ENCODE measurements at regions not wholly inside any gene's neighbourhood (a gene's known extent, or its start where the extent isn't known, plus 50 kb on each side); places are given as distances from the start of the nearest gene placed in this dataset.
A peak's percentile ranks its signal among the peaks of the same experiment; 100 is the strongest.

DNA sequence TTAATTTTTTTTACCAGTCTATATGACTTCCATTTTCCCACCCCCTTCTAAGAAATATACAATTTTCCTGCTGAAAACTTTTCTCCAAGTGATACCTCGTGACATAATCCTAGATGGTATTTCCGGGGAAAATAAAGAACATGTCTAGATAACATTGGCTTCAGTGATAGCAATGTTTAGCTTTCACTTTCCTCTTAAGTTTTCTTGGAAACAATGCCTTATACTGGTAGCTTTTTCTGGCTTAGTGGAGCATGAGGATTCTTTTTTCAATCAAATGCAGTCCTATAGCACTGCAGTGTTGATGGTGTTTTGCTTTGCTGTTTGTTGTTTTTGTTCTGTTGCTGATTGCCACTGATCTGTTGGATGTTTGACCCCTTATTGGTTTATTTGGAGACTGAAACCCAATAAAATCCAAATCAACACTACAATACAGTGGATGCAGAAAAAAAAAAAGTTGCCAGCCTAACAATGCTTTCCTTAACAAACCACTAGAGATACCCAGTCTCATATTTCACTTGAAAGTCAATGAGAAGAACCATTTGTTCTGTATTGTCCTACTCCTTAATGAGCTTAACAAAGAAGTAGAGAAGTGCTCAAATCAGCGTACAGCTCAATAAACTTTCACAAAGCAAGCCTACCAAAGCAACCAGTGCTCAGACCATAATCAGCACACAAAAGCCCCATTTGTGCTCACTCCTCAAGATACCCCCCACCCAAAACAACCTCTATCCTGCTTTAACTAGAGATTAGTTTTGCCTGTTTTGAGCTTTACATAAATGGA lies 74.2 kb upstream of the GRAMD2B start:
- DNase-seq, result no peak
- H3K4me1 ChIP-seq, result peaks cover 6% of the 10 kb centered on the region; the same call in 1 of the 2 replicates
- H3K9me3 ChIP-seq, result no peaks in the 10 kb centered on the region
- H3K27me3 ChIP-seq, result no peaks in the 10 kb centered on the region
- no peaks in the 10 kb centered on the region for H3K36me3 ChIP-seq
- H3K4me3 ChIP-seq (ENCODE audit: low read depth, low read length), result no peak overlapping the region
- TF ChIP-seq, protein P1, sequence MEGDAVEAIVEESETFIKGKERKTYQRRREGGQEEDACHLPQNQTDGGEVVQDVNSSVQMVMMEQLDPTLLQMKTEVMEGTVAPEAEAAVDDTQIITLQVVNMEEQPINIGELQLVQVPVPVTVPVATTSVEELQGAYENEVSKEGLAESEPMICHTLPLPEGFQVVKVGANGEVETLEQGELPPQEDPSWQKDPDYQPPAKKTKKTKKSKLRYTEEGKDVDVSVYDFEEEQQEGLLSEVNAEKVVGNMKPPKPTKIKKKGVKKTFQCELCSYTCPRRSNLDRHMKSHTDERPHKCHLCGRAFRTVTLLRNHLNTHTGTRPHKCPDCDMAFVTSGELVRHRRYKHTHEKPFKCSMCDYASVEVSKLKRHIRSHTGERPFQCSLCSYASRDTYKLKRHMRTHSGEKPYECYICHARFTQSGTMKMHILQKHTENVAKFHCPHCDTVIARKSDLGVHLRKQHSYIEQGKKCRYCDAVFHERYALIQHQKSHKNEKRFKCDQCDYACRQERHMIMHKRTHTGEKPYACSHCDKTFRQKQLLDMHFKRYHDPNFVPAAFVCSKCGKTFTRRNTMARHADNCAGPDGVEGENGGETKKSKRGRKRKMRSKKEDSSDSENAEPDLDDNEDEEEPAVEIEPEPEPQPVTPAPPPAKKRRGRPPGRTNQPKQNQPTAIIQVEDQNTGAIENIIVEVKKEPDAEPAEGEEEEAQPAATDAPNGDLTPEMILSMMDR (IDR thresholded peaks at IDR 0.05; ENCODE audit: low read depth, low read length), result no peak

- TF ChIP-seq, protein P1 (IDR thresholded peaks at IDR 0.05; ENCODE audit: low read depth, low read length), result no peak
Measured at GRCh38 chr5:126351153-126351552, 72.1 kb upstream of the GRAMD2B start.

DNA sequence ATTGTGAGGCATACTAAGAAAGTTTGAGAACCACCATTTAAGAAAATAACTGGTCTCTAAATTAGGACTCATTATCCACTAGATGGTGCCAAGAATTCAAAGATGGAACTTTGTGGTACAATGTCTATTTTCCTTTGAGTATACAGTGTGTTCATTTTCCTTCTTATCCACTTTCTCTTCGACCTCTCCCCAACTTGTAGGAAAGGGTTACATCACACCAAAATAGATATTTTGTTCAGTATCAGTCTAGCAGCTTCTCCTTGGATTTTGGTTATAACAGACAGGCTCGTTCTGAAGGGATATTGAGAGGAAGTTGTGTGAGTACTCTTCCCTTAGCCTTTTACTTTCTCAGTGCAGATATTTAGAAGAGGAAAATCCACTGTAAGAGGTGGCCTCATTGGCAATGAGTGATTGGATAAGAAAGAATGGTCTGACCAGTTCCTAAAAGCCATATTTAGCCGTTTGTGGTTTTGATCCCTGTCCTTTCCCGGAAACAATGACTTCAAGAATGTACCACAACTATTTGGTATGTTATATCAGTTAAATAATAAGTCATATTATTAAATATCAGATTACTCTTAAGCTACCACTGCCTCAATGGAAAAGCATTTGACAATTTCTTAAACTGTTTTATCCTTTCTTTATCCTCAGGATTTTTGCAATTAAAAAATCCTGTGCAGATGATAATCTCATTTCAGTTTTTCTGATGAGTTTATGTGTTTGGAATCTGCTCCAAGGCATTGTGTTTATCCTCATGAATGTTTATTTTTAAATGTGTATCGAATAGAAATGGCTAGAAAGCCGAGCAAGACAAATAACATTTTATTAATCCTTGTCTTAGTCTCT lies 69.0 kb upstream of the GRAMD2B start:
- H3K4me1 ChIP-seq, result no peaks in the 10 kb centered on the region
- H3K27me3 ChIP-seq, result no peaks in the 10 kb centered on the region
- no peaks in the 10 kb centered on the region for H3K36me3 ChIP-seq
- TF ChIP-seq, protein P1 (IDR thresholded peaks at IDR 0.05; ENCODE audit: low read depth, low read length), result peak; percentile 52
- no peak for DNase-seq
- H3K9me3 ChIP-seq, result no peaks in the 10 kb centered on the region
- no peak overlapping the region for H3K4me3 ChIP-seq (ENCODE audit: low read depth, low read length)

More at GRCh38 chr5:126351153-126351552, 72.1 kb upstream of the GRAMD2B start:
- no peak for DNase-seq
- Histone ChIP-seq H3K9me3 (no peaks in the 10 kb centered on the region), H3K4me3 (ENCODE audit: low read depth, low read length) (no peak overlapping the region), H3K4me1 (no peaks in the 10 kb centered on the region), H3K36me3 (no peaks in the 10 kb centered on the region), H3K27me3 (no peaks in the 10 kb centered on the region)

GRCh38 chr5:126354858-126355731 lies 68.1 kb upstream of the GRAMD2B start:
- TF ChIP-seq, protein P1 (IDR thresholded peaks at IDR 0.05; ENCODE audit: low read depth, low read length), result no peak
- H3K4me3 ChIP-seq (ENCODE audit: low read depth, low read length), result no peak overlapping the region
- H3K4me1 ChIP-seq, result no peaks in the 10 kb centered on the region
- DNase-seq, result no peak
- H3K27me3 ChIP-seq, result no peaks in the 10 kb centered on the region
- H3K36me3 ChIP-seq, result no peaks in the 10 kb centered on the region
- no peaks in the 10 kb centered on the region for H3K9me3 ChIP-seq

- DNase-seq, result peak; percentile 16
- no peaks in the 10 kb centered on the region for H3K27me3 ChIP-seq
- H3K9me3 ChIP-seq, result no peaks in the 10 kb centered on the region
- no peaks in the 10 kb centered on the region for H3K4me1 ChIP-seq
- no peaks in the 10 kb centered on the region for H3K36me3 ChIP-seq
- TF ChIP-seq, protein P1 (IDR thresholded peaks at IDR 0.05; ENCODE audit: low read depth, low read length), result no peak
- no peak overlapping the region for H3K4me3 ChIP-seq (ENCODE audit: low read depth, low read length)
Measured at GRCh38 chr5:126355940-126356339, 67.3 kb upstream of the GRAMD2B start.
